ENCODE measurements at regions not wholly inside any gene's neighbourhood (a gene's known extent, or its start where the extent isn't known, plus 50 kb on each side); places are given as distances from the start of the nearest gene placed in this dataset.

DNA sequence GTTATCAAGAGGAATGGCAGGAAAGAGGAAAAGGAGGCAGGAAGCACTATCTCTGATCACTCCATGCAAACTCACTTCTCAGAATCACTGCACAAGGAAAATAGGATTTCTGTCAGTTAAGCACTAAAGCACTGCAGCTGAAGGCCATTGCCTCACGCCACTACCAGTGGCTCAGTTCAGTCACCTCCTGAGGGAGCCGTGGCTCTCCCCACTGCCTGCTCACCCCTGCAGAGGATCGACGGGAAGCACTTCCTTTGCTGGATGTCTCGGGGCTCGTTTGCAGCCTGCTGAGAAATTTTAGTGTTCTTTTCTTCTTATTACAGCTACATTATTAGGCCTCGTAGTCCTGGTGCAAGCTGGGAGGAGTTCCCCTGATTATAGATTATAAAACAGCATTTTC is 90.1 kb upstream of the ADCY1 start:
- no CpG with 5 or more reads among the region's 7 CpGs for WGBS (ENCODE audit: extremely low coverage, insufficient read length, low lambda C conversion rate)
- H3K23me2 ChIP-seq (ENCODE audit: insufficient read length, low read depth, low read length, poor library complexity, severe bottlenecking) = no peaks in the 10 kb centered on the region
- no peak overlapping the region for H3K4ac ChIP-seq (ENCODE audit: low read depth, low read length)
- H3K27me3 ChIP-seq (ENCODE audit: insufficient read depth, low read length) = no peaks in the 10 kb centered on the region
- H4K8ac ChIP-seq (replicated peaks; ENCODE audit: insufficient read length, low read depth, low read length) = no peak overlapping the region
- H3K14ac ChIP-seq (ENCODE audit: insufficient read depth, low read length) = no peak overlapping the region
- no peak for DNase-seq
- TF ChIP-seq, protein P1, sequence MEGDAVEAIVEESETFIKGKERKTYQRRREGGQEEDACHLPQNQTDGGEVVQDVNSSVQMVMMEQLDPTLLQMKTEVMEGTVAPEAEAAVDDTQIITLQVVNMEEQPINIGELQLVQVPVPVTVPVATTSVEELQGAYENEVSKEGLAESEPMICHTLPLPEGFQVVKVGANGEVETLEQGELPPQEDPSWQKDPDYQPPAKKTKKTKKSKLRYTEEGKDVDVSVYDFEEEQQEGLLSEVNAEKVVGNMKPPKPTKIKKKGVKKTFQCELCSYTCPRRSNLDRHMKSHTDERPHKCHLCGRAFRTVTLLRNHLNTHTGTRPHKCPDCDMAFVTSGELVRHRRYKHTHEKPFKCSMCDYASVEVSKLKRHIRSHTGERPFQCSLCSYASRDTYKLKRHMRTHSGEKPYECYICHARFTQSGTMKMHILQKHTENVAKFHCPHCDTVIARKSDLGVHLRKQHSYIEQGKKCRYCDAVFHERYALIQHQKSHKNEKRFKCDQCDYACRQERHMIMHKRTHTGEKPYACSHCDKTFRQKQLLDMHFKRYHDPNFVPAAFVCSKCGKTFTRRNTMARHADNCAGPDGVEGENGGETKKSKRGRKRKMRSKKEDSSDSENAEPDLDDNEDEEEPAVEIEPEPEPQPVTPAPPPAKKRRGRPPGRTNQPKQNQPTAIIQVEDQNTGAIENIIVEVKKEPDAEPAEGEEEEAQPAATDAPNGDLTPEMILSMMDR (conservative IDR thresholded peaks at IDR 0.05) = no peak
- no peaks in the 10 kb centered on the region for H3K79me2 ChIP-seq (ENCODE audit: insufficient read depth, low read length)
- H2BK20ac ChIP-seq (ENCODE audit: low read depth, low read length, poor library complexity, severe bottlenecking) = no peak overlapping the region
- H2BK12ac ChIP-seq (ENCODE audit: insufficient read length, low read depth, low read length) = no peak overlapping the region
- H3K4me1 ChIP-seq (ENCODE audit: insufficient read depth, low read length) = no peaks in the 10 kb centered on the region
- H3K56ac ChIP-seq (ENCODE audit: insufficient read length, low read depth, low read length) = no peak overlapping the region
- no peak overlapping the region for H2BK120ac ChIP-seq (ENCODE audit: low read depth, low read length, poor library complexity, severe bottlenecking)
- no peak overlapping the region for H4K5ac ChIP-seq (ENCODE audit: insufficient read length, low read depth, low read length)
- no peak overlapping the region for H2AFZ ChIP-seq (ENCODE audit: low read length)
- no peaks in the 10 kb centered on the region for H3K36me3 Mint-ChIP-seq (ENCODE audit: insufficient read depth in 1 of 3, low read depth in 3 of 3)
- no peak overlapping the region for H4K91ac ChIP-seq (ENCODE audit: insufficient read length, low read depth, low read length)
- no peaks in the 10 kb centered on the region for H3K79me1 ChIP-seq (ENCODE audit: insufficient read depth, low read depth, low read length, poor library complexity, severe bottlenecking)
- H2BK15ac ChIP-seq (ENCODE audit: low read depth, low read length) = no peak overlapping the region
- no peak overlapping the region for H3K27ac Mint-ChIP-seq
- no peaks in the 10 kb centered on the region for H3K9me3 ChIP-seq (ENCODE audit: control insufficient read depth, low read depth, low read length)
- no peak overlapping the region for H3K18ac ChIP-seq (ENCODE audit: insufficient read length, low read depth, low read length)
- H3T11ph ChIP-seq (ENCODE audit: low read length) = no peak overlapping the region
- H3K4me1 Mint-ChIP-seq = peaks cover 23 to 25% of the 10 kb centered on the region in 2 experiments
- H2BK5ac ChIP-seq (ENCODE audit: insufficient read length, low read length) = no peak overlapping the region
- H3K23ac ChIP-seq (ENCODE audit: insufficient read length, low read depth, low read length) = no peak overlapping the region
- H4K20me1 ChIP-seq (ENCODE audit: control insufficient read depth, insufficient read depth, insufficient read length) = no peaks in the 10 kb centered on the region
- H3K4me2 ChIP-seq (ENCODE audit: insufficient read depth, insufficient read length, low read length) = no peak overlapping the region
- H3K27me3 Mint-ChIP-seq (ENCODE audit: low read depth) = no peaks in the 10 kb centered on the region
- no peak overlapping the region for H3K27ac ChIP-seq (ENCODE audit: insufficient read length, low read depth, low read length)
- H3K4me3 Mint-ChIP-seq = no peak overlapping the region
- no peaks in the 10 kb centered on the region; a peak in 1 of 5 replicates for H3K9me3 Mint-ChIP-seq
- no peak overlapping the region for H2AK5ac ChIP-seq (ENCODE audit: insufficient read length, low read length)
- no peak overlapping the region for H3K9ac ChIP-seq (ENCODE audit: extremely low read depth, insufficient read length, low read length)
